Activated naive CD8-positive, alpha-beta T cell treated with anti-CD3 and anti-CD28 coated beads, Interleukin-2, amount 50 U/mL, for 24 hours (primary cell): ENCODE measurements at regions not wholly inside any gene's neighbourhood (a gene's known extent, or its start where the extent isn't known, plus 50 kb on each side); places are given as distances from the start of the nearest gene placed in this dataset.
"Not testable (repeated sequence)": the region's sequence is repeated elsewhere in the genome, so short reads cannot be mapped to it uniquely, and the experiment has no call there.

Experiments
- ATAC-seq: fragments of 150-1000 bp; cut with Tn5 transposase; one replicate; pipeline ENCODE4 v1.10.0; 2021
- DNase-seq: peaks from one replicate; pipeline ENCODE4 v3.0.0; 2021
- H3K27ac Mint-ChIP-seq: one replicate; pipeline ENCODE4 v1.8.0; 2021; ENCODE audit warnings: mild to moderate bottlenecking, mixed read lengths
- H3K27me3 Mint-ChIP-seq: one replicate; pipeline ENCODE4 v1.8.0; 2021; ENCODE audit warnings: mixed read lengths
- H3K36me3 Mint-ChIP-seq: one replicate; pipeline ENCODE4 v1.8.0; 2021; ENCODE audit warnings: low read depth, mixed read lengths
- H3K4me1 Mint-ChIP-seq: one replicate; pipeline ENCODE4 v1.8.0; 2021; ENCODE audit warnings: mixed read lengths
- H3K4me3 Mint-ChIP-seq: one replicate; pipeline ENCODE4 v1.8.0; 2021; ENCODE audit warnings: mild to moderate bottlenecking, moderate library complexity, mixed read lengths
- H3K9me3 Mint-ChIP-seq: one replicate; pipeline ENCODE4 v1.8.0; 2021; ENCODE audit warnings: mixed read lengths

DNA sequence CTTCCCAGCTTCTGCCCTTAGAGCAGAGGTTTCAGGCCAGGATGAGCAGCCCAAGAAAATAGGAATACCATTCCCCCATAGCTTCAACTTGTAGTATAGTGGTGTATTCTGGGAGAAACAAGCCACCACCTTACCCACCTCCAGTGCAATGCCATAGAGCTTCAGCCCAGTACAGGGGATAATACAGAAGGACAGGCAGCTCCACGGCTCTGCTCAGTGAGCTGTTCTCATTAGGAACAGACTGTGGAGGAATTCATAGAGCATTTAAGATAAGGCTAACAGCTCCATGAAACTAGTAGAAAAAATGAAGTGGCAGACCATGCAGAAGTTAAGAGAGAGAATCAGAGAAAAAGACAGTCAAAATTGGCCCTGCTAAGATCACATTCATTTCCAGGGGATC is 294.7 kb upstream of the POGK start:
- Mint-ChIP-seq H3K9me3 (peaks cover 10% of the 10 kb centered on the region), H3K36me3 (peaks cover 1% of the 10 kb centered on the region), H3K4me3 (no peak overlapping the region), H3K4me1 (no peaks in the 10 kb centered on the region), H3K27me3 (no peaks in the 10 kb centered on the region), H3K27ac (no peak overlapping the region)
- ATAC-seq (no peak), DNase-seq (no peak)

DNA sequence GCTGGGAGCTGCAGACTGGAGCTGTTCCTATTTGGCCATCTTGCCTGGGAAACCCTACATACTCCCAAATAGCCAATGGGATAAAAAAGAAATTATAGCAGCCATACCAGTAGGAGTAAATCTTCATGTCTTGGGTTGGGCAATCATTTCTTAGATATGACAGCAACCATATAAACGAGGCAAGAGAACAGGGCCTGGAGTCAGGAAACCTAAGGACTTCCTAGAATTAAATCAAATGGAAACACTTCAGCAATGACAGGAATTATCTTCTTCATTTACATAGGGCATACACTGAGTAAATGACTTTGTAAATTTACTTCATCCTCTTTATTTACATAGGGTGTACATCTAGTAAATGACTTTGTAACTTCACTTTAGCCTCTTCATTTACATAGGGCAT is 286.6 kb upstream of the POGK start:
- Mint-ChIP-seq H3K36me3 (no peaks in the 10 kb centered on the region), H3K9me3 (peaks cover 22% of the 10 kb centered on the region), H3K4me1 (no peaks in the 10 kb centered on the region), H3K27me3 (peaks cover 7% of the 10 kb centered on the region), H3K27ac (no peak overlapping the region), H3K4me3 (no peak overlapping the region)
- no peak for ATAC-seq
- DNase-seq, result no peak

DNA sequence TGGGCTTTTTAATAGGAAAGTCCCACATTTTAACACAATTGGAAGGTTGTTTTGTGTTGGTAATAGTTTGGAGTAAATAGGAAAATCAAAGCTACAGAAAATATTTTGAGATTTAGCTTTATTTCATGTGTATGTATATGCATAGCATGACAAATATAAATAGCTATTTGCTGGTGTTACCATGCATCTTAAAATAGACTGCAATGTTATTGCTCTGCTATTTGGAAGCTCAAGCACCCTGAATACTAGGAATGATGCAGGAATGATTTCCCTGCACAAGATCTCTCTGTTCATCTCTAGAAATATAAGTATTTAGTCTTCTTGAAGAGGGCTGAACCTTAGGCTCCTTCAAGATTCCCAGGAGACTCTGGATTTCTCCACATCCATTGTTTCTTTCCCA is 268.3 kb upstream of the POGK start:
- Mint-ChIP-seq H3K27ac (no peak overlapping the region), H3K27me3 (peaks cover 2% of the 10 kb centered on the region), H3K9me3 (peaks cover 5% of the 10 kb centered on the region), H3K4me3 (no peak overlapping the region), H3K4me1 (no peaks in the 10 kb centered on the region), H3K36me3 (no peaks in the 10 kb centered on the region)
- ATAC-seq, result no peak
- no peak for DNase-seq

DNA sequence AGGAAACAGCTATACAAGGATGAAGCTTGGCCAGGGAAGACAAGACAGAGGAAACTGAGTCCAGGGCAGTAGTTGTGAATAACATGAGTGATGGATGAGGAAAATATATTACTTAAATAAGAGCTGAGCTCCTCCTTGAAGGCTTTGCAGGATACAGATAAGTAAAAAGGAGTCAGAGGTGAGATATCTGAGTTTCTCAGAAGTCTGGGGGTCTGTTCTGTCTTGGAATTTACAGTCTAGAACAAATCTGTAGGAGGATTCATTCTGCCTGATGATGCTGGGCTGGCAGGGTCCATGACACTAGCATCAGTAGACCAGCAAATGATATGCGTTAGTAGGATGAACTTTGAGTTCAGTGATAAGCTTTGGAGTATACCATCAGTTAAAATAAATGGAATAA is 266.1 kb upstream of the POGK start:
- Mint-ChIP-seq H3K27me3 (peaks cover 2% of the 10 kb centered on the region), H3K36me3 (no peaks in the 10 kb centered on the region)

DNA sequence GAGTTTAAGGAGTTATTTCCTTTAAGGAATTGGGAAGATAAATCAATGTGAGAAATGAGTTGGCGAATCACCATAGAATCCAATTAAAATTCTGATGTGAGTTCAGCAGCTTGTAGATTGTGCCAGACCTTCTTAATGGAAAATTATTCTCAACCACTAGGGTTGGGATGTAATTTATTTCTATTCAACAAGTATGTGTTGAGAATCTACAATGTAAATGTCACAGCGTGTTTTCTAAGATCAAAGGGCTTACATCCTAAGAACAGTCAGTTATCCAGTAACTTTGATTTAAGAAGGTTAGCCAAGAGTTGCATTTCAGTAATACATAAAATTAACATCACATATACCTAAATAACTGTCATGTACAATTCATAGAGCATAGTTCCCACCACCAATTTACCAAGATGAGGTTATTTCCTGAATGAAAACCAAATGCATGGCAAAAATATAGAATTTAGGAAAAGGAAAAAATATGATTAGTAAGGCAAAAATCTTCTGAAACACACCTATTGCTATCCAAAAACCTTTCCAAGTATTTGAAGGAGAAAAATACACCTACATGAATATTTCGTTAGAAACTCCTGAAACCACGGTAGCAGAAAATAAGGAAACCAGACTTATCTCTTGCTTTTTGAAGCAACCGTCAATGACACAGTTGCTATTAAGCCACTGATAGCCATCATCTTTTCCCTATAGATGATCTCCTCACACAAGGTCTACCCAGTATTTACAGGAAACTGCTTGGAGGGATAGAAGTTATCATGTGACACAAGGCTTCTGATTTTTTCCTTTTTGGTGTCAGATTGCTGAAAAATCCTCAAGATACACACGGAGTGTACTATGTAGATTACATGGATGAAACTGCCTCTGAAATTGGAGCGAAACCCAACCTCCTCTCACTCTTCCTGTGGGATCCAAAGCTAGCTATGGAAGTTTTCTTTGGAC is 259.4 kb upstream of the POGK start:
- Mint-ChIP-seq H3K4me1 (no peaks in the 10 kb centered on the region), H3K27me3 (peaks cover 8% of the 10 kb centered on the region), H3K36me3 (no peaks in the 10 kb centered on the region), H3K27ac (no peak overlapping the region), H3K9me3 (no peaks in the 10 kb centered on the region), H3K4me3 (no peak overlapping the region)
- DNase-seq (no peak), ATAC-seq (no peak)

More for the DNA sequence above, 266.1 kb upstream of the POGK start:
- DNase-seq (no peak), ATAC-seq (no peak)
- Mint-ChIP-seq H3K4me3 (no peak overlapping the region), H3K4me1 (no peaks in the 10 kb centered on the region), H3K9me3 (no peaks in the 10 kb centered on the region), H3K27ac (no peak overlapping the region)

DNA sequence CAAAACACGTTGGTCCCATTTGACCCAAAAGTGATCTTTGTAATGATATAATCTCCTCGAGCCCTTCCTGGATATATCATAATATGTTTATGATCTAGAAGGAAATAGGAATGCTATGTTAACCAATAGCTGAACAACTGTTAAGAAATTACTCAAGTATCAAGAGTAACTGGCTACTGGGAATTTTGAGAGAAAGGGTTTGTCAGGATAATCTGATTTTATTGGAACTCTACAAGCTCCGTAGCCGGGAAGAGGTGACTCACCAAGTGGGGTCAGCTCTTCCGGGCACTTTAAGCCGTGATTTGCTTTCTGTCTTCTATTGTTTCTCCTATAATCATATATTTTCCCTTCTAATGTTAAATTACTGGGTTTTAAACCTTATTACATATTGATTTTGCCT is 250.5 kb upstream of the POGK start:
- Mint-ChIP-seq H3K27ac (no peak overlapping the region), H3K4me3 (no peak overlapping the region), H3K27me3 (peaks cover 2% of the 10 kb centered on the region), H3K4me1 (no peaks in the 10 kb centered on the region), H3K36me3 (no peaks in the 10 kb centered on the region), H3K9me3 (no peaks in the 10 kb centered on the region)
- ATAC-seq (no peak), DNase-seq (no peak)

DNA sequence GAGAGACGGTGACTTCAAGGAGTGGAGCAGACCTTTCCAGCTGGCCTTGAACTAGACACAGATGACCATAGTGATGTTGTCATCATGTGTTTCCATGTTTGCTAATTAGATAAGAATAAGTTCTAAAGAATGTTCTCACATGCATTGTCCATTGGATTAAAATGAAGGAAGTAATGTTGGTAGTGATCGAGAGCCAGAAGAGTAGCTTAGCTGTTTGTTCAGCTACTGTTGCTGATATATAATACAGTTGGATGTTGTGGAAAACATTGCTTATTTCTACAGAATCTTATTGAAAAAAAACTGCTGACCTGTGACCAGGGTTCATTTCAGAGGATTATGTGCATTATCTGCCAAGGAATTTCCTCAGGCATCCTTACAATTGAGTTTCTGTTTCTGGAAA is 249.1 kb upstream of the POGK start:
- no peak for DNase-seq
- H3K36me3 Mint-ChIP-seq, result no peaks in the 10 kb centered on the region
- H3K27ac Mint-ChIP-seq, result no peak overlapping the region
- ATAC-seq, result no peak
- no peak overlapping the region for H3K4me3 Mint-ChIP-seq
- H3K27me3 Mint-ChIP-seq, result peaks cover 3% of the 10 kb centered on the region
- H3K4me1 Mint-ChIP-seq, result no peaks in the 10 kb centered on the region
- no peaks in the 10 kb centered on the region for H3K9me3 Mint-ChIP-seq

DNA sequence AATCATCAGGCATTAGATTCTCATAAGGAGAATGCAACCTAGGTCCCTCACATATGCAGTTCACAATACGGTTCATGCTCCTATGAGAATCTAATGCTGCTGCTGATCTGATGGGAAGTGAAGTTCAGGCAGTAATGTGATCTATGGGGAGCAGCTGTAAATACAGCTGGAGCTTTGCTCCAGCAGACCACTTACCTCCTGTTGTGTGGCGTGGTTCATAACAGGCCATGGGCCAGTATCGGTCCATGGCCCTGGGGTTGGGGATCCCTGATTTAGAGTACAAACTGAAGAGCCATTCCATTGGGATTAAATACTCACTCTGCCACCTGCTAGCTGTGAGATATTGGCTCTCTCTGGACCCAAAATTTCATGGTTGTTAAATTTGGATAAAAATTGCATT is 244.6 kb upstream of the POGK start:
- ATAC-seq, result no peak
- DNase-seq, result no peak
- Mint-ChIP-seq H3K9me3 (no peaks in the 10 kb centered on the region), H3K4me3 (no peak overlapping the region), H3K27ac (no peak overlapping the region), H3K4me1 (no peaks in the 10 kb centered on the region), H3K36me3 (no peaks in the 10 kb centered on the region), H3K27me3 (peaks cover 4% of the 10 kb centered on the region)

DNA sequence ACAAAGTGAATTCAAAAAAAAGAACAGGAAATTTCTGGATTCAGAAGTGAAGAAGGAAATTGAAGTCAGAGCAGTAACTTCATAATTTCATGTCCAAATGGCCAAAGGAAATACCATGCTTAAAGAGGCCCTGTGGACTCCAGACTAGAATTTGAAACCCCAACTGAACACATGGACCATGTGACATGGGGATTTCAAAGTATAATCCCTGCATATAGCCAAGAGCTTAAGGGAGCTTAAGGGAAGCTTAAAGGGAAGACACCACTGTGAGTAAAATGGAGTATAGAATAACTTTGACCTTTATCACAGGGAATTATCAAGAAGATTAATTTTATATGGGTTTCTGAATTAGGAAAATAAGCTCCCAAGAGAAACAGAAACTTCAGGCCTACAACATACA is 241.8 kb upstream of the POGK start:
- no peak overlapping the region for H3K27ac Mint-ChIP-seq
- DNase-seq (no peak), ATAC-seq (no peak)
- H3K4me1 Mint-ChIP-seq, result no peaks in the 10 kb centered on the region
- no peaks in the 10 kb centered on the region for H3K9me3 Mint-ChIP-seq
- no peaks in the 10 kb centered on the region for H3K36me3 Mint-ChIP-seq
- no peak overlapping the region for H3K4me3 Mint-ChIP-seq
- H3K27me3 Mint-ChIP-seq, result peaks cover 6% of the 10 kb centered on the region

DNA sequence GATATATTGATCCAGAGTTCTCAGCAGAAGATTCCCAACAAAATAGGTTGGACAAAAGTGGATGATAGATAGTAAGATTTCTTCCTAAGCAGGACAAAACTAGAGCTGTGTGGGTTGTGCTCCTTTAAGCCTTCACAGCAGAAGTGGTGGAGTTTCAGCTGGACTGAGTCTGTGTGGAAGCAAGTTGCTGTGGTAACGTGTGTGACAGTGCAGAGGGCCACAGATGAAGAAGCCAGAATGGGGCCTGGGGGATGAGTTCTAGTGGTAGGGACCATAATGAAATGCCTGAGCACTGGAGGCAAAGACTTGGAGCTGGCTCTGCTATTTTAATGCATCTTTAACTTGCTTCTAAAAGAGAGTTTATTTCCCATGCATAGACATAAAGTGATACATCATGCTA is 238.7 kb upstream of the POGK start:
- H3K27ac Mint-ChIP-seq, result no peak overlapping the region
- no peak for ATAC-seq
- H3K27me3 Mint-ChIP-seq, result peaks cover 3% of the 10 kb centered on the region
- H3K9me3 Mint-ChIP-seq, result no peaks in the 10 kb centered on the region
- no peak for DNase-seq
- no peak overlapping the region for H3K4me3 Mint-ChIP-seq
- H3K4me1 Mint-ChIP-seq, result no peaks in the 10 kb centered on the region
- H3K36me3 Mint-ChIP-seq, result no peaks in the 10 kb centered on the region

DNA sequence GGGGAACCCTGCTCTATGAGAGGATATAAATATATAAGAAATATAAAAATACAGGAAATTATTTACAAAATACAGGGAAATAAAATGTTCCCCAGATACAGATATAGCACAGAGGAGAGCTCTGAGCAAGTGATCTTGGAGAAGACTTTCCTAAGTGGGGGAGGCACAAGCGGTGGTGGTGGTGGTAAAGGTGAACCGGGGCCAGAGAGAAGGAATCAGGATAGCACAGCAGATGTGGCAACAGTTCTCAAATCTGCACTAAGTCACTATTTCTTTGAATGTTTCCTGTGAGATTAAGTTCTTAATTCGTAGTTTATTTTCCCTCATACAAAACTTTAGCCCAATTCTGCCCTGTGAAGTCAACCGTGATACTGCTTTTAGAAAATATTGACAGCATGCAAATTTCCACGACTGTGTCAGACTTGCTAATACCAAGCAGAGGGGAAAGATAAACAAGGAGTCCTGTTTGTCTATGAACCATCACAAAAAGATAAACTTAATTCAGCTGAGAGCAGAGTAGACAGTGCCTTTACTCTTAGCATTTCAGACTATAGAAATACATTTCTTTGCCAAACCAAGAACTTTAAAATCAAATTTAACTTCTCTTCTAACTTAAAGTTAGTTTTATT is 237.5 kb upstream of the POGK start:
- H3K4me3 Mint-ChIP-seq, result no peak overlapping the region
- ATAC-seq, result no peak
- no peaks in the 10 kb centered on the region for H3K4me1 Mint-ChIP-seq
- H3K27ac Mint-ChIP-seq, result no peak overlapping the region
- no peaks in the 10 kb centered on the region for H3K9me3 Mint-ChIP-seq
- no peaks in the 10 kb centered on the region for H3K36me3 Mint-ChIP-seq
- peaks cover 3% of the 10 kb centered on the region for H3K27me3 Mint-ChIP-seq
- no peak for DNase-seq

DNA sequence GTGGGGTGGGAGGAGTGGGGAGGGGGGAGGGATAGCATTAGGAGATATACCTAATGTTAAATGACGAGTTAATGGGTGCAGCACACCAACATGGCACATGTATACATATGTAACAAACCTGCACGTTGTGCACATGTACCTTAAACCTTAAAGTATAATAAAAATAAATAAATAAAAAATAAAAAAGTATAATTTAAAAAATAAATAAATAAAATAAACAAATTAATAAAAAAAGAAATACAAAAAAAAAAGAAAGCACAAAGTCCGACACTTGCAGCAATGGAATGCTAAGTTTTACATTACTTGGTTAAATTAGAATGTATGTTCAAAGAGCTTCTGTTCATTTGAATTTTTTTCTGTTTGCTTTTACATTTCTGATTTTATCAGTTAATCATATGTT is 236.5 kb upstream of the POGK start:
- not testable (repeated sequence) for H3K9me3 Mint-ChIP-seq, H3K36me3 Mint-ChIP-seq, H3K27ac Mint-ChIP-seq, DNase-seq, ATAC-seq, H3K27me3 Mint-ChIP-seq, H3K4me3 Mint-ChIP-seq, H3K4me1 Mint-ChIP-seq

DNA sequence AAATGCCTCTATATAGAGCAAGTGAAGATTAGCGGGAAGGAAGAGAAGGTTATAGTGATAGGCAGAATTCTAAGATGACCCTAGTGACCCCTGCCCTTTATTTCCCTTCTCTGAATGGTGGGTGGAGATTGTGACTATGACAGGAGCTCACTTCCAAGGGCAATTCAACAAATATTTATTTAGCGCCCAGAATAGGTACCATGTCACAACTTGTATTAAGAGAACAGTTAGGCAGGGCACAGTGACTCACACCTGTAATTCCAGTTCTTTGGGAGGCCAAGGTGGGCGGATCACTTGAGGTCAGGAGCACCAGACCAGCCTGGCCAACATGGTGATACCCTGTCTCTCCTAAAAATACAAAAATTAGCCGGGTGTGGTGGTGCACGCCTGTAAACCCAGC is 236.0 kb upstream of the POGK start:
- Mint-ChIP-seq H3K9me3 (no peaks in the 10 kb centered on the region), H3K27me3 (peaks cover 3% of the 10 kb centered on the region), H3K4me1 (no peaks in the 10 kb centered on the region), H3K4me3 (no peak overlapping the region), H3K27ac (no peak overlapping the region), H3K36me3 (no peaks in the 10 kb centered on the region)
- DNase-seq (no peak), ATAC-seq (no peak)

DNA sequence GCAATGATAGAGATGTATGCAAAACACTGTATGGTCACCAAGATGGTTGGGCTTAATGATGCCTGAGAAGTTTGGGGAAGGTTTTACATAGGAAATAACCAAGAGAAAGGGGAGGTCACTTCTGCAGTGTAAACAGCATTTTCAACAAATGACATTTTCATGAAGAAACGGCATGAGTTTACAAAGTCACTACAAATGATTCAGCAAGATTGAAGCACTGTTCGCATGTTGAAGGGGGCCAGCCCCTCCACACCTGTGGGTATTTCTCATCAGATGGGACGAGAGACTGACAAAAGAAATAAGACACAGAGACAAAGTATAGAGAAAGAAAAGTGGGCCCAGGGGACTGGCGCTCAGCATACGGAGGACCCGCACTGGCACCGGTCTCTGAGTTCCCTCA is 234.1 kb upstream of the POGK start:
- no peak overlapping the region for H3K27ac Mint-ChIP-seq
- peaks cover 2% of the 10 kb centered on the region for H3K27me3 Mint-ChIP-seq
- DNase-seq, result no peak
- no peaks in the 10 kb centered on the region for H3K36me3 Mint-ChIP-seq
- H3K4me3 Mint-ChIP-seq, result no peak overlapping the region
- no peak for ATAC-seq
- H3K9me3 Mint-ChIP-seq, result no peaks in the 10 kb centered on the region
- no peaks in the 10 kb centered on the region for H3K4me1 Mint-ChIP-seq

DNA sequence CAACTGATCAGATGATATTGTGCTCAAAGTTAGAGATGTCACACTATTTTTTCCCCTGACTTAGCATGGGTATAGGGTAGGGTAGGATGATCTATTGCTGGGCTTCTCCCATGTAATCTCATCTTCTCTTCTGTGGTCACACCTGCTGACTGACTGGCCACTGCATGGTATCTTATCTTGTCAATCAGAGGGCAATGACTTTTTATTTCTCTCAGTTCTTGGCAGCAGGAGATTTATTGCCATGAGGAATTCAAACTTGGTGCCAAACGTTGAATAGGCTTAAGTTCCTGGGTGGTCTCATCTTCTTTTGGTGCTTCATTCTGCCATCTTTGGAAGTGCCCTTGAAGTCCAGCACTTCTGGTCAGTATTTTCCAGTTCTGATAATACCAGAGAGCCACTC is 226.4 kb upstream of the POGK start:
- no peak for DNase-seq
- Mint-ChIP-seq H3K9me3 (no peaks in the 10 kb centered on the region), H3K4me3 (no peak overlapping the region), H3K36me3 (no peaks in the 10 kb centered on the region), H3K27ac (no peak overlapping the region), H3K27me3 (peaks cover 2% of the 10 kb centered on the region), H3K4me1 (no peaks in the 10 kb centered on the region)
- no peak for ATAC-seq
